Activated gamma-delta T cell treated with Interleukin-2 at 50 U/mL for 16 hours (primary cell): ENCODE measurements at regions not wholly inside any gene's neighbourhood (a gene's known extent, or its start where the extent isn't known, plus 50 kb on each side); places are given as distances from the start of the nearest gene placed in this dataset.

Source experiments
- DNase-seq: peaks from one replicate; pipeline ENCODE4 v3.0.0-alpha.2; 2020

GRCh38 chr1:232518349-232518748, 111.6 kb downstream of the SIPA1L2 start:
- DNase-seq: no peak

DNA sequence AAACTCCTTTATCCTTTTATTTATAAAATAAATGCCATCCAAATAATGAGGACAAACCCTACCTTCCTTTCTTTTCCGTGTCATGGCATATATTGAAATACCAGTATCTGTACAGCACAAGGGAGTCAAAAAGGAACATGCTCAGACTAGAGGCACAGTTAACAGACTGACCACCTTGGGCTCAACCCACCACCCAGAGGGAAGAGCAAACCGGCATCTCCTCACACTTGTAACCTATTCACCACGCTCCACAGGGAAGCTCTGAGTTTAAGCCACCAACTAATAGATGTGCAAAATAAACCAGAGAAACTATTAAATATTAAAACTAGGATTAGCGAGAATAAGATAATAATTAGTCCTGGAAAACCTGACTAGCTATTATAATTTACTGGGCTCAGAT, 112.7 kb downstream of the SIPA1L2 start:
- DNase-seq: no peak

DNA sequence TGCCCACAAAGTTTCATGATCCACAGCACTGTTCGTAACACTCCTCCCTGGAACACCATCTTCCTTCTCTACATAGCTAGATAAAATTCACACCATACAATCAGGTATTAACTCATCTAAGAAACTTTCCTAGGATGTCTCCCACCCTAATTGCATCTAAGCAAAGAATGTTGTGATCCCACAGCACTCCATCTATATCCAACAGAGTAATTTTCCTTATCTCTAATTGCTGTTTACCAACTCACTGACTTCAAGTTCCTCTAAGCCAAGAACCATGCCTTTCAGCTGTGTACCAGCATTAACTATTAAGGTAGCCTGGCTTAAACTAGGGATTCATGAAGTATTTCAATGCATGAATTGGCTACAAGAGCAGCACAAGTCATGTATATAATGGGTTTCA, 114.2 kb downstream of the SIPA1L2 start:
- DNase-seq: no peak

DNA sequence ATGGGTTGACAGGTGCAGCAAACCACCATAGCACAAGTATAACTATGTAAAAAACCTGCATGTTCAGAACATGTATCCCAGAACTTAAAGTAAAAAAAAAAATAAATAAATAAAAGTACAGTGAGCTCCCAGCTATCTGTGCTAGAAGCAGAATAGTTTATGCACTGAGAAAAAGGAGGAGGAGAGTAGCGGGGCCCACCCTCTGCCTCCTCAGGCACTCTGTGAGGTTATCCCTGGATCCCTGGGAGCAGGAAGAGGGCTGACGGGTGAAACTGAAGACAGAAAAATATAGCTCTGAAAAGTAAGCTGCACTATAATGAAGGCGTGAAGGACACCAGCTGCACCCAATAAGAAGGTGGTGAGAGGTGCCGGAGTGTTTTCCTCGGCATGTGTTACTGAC, 117.2 kb downstream of the SIPA1L2 start:
- no peak for DNase-seq

GRCh38 chr1:232511172-232511571, 118.8 kb downstream of the SIPA1L2 start:
- no peak for DNase-seq

DNA sequence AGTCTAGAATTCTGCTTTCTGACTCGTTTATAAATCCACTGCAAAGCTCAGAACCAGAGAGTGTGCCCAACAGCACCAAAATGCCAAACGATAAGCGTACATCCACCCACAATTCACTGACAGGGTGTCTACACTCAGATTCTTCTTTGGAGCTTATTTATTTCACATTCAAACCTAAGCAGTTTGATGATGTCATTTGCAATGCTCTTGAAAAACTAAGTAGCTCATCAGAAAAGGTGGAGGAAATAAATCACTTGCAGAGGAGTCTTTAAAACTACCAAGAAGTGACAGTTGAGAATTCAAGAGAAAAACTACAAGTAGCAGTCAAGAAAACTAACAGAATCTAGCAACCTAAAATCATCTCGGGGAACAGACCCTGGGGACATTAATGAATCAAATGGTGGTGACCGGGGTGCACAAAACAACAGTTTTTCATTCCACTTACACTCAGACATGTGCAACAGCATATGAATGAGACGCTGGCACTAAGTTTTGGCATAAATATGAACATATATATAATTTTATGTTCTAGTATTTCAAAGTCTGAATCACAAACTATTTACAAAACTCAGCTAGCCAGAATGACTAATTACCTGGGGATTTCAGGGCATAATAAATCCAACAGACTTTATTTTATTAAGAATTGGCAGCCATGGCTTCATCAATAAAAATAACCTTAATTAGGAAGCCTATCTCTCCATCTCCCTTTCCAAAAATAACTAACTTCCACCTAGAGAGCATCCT, 119.4 kb downstream of the SIPA1L2 start:
- DNase-seq: no peak

DNA sequence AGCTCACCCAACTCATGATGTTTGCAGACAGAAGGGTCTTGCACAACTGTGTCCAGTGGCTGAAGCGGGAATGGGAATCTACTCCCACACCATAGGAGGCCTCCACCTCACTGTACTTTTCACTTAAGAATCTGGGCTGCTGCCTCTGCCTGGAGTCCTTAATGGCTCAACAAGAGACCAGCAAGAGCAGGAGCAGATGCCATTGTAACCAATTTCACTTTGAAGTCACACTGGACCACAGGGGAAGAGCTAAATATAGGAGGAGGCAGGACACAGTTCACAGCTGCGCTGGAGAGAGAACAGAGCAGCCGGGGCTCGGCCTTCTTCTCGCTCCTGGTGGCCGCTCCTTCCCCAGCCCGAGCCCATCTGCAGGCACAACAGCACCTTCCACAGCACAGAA, 120.4 kb downstream of the SIPA1L2 start:
- DNase-seq: no peak

DNA sequence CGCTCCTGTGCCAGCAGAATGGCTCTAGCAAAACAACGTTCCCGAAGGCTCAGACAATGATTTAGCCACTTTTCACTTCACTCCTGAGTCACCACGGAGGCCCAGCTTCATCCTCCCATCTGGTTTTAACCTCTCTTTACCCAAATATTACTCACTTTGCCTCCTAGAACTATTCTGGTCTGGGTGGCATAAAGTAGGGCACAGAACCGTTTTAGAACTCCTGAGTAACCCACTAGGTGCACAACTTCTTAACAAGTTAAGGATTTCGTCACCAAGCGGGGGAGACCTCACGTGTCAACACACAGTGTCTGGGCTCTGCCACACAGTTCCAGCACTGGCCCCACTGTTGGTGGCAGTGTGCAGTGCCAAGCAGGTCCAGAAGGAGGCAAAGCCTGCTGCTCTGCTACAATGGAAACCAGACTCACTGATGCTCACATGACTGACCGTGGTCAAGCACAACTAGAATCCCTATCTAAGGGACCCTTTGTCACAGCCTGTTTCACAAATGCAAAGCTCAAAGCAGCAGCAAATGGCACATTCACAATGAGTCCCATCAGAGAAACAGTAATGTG, 121.7 kb downstream of the SIPA1L2 start:
- DNase-seq: no peak

DNA sequence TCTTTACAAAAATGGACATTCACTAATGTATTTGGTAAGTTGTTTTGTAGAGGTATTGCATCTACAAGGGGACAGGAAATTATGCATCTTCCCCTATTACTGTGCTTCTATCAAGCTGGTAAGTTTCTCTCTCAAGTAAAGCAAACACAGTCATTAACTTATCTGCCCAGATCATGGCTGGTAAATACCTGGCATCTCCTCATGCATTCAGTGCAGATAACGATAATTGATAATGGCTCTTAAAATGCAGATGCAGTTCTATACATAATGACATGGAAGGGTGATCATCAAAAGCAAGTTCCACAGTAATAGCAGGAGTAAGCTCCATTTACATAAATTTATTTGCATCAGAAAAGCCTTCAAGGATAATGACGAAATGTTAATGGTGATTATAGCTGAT, 122.4 kb downstream of the SIPA1L2 start:
- no peak for DNase-seq

GRCh38 chr1:232505884-232506283, 124.0 kb downstream of the SIPA1L2 start:
- DNase-seq: no peak

- DNase-seq: no peak
Observed at GRCh38 chr1:232504651-232505050, 125.3 kb downstream of the SIPA1L2 start.

- DNase-seq: no peak
Observed at GRCh38 chr1:232503497-232503896, 126.4 kb downstream of the SIPA1L2 start.

DNA sequence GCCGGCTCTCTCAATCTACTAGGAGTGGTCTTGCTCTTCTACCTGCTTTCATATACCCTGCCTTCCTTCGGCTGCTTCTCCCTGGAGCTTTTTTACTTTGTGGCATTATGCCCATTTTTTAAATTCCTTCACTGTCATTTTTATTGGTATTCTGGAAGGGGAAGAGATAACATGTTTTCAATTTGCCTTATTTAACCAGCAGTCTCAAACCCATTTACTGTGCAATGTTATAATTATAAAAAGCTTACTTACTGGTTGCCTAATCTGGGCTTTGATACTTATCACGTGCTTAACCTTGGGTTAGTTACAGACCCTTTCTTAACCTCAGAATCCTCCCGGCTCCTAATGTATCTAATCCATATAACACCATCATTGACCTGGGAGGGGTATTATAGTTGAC, 128.1 kb downstream of the SIPA1L2 start:
- DNase-seq: no peak

DNA sequence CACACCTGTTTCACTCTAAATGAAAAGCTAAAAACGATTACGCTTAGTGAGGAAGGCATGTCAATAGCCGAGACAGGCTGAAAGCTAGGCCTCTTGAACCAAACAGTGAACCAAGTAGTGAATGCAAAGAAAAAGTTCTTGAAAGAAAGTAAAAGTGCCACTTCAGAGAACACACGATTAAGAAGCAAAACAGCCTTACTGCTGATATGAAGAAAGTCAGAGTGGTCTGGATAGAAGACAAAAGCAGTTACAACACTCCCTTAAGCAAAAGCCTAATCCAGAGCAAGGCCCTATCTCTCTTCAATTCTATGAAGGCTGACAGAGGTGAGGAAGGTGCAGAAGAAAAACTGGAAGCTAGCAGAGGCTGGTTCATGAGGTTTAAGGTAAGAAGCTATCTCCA, 130.7 kb downstream of the SIPA1L2 start:
- no peak for DNase-seq

DNA sequence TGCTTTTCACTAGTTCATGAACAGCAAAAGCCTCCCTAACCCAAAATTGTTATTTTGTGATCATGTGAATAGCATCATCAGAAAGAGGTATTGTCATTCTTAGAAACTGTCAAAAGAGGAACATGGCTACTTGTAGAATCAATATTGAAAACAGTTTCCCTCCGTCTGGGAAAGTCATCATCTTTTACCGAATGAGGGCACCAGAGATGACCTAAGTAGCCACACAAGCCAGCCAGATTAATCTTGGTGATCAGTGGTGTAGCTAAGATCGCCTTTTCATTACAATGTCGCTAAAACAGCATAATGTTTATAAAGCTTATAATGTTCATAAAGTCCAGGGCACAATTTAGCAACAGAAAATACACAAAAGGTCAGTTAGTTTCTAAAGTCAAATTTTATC, 136.1 kb downstream of the SIPA1L2 start:
- DNase-seq: no peak

DNA sequence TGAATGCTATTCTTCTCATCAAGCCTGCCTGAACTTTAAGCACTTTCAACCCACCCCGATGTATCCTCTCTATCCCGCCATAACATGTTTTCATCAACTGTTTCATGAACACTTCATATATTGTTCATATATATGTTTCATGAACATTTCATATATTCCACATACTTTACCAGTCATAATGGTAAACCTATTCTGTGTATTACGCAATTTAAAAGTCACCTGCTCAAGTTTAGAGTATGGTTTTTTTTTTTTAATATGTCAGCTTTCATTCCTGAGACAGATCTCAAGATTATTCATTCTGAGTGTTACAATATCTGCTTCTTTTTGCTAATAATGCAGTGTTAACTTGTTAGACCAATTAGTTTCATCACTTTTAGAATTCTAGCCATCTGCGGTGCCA, 140.7 kb downstream of the SIPA1L2 start:
- DNase-seq: no peak

- no peak for DNase-seq
Observed at GRCh38 chr1:232487236-232487635, 142.7 kb downstream of the SIPA1L2 start.

DNA sequence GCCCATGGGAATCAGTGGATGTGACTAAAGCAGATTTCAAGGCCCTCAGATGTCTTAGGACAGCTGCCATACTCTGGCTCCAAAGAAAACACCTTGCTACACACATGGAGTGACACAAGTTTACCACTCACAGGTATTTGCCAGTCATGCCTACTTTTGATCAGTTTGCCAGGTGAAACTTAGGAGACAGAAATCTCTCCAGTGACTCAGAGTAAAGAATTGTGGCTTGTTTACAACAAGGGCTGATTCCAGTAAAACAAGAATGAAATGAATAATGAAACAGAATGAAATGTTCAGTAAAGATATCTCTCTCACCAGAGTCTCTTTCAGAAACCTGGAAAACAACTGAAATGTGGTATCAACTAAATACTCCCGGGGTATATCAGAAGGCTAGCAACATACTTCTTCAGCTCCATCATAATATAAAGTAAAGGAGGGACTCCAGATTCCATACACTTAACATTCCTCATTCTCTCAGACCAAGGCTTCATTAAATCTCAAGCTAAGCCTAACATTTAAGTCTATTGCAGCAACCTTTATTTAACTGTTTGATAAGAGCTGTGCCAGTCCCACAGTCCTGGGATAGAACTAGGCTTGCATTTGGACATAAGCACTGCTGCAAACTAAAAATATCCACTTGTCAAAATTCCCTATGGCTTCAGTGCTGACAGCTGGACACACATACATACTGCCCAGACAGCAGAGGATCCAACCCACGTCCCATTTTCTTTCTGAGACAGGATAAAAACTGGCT, 143.3 kb downstream of the SIPA1L2 start:
- no peak for DNase-seq

GRCh38 chr1:232486006-232486405, 143.9 kb downstream of the SIPA1L2 start:
- DNase-seq: no peak

- DNase-seq: no peak
Observed at GRCh38 chr1:232484856-232485255, 145.1 kb downstream of the SIPA1L2 start.

GRCh38 chr1:232483826-232484225, 146.1 kb downstream of the SIPA1L2 start:
- DNase-seq: no peak

DNA sequence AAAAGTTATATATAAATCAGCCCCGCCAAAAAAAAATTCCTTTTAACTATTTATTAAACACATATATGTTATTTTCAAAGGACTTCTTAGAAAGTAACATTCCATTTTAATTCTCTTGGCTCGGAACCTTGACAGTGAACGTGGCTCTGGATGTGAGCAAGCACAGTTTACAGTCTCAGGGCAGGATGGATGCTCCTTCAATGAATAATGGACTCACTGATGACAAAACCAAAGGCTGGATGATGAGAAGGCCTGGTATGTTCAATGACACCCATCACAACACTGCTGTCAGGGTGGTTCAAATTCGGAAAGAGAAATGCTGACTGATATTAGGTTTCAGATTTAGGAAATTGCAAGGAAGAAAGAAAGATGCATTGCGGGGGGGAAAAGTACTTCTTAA, 148.8 kb downstream of the SIPA1L2 start:
- DNase-seq: no peak

- no peak for DNase-seq
Observed at GRCh38 chr1:232477728-232478127, 152.2 kb downstream of the SIPA1L2 start.

DNA sequence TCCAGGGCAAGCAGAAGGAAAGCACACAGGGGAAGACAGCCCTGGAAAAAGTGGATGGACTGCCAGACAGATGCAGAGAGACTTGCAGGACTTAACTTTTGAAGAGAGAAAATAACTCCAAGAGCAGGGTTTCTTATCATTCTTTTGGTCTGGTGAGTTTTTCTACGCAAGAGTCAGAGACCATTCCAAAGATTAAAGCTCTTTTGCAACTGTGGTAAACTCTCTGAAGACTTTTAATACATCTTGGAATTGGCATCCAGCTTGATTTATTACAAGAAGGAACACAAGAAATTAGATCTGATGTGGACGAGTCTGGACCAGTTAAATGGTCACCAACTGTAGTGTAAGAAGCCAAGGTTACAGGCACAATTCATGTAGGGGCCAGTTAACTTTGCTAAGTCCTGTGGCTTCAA, 153.4 kb downstream of the SIPA1L2 start:
- DNase-seq: no peak
